WTC11 (cell line): ENCODE measurements at regions not wholly inside any gene's neighbourhood (a gene's known extent, or its start where the extent isn't known, plus 50 kb on each side); places are given as distances from the start of the nearest gene placed in this dataset.

Experiments
- CREM ChIP-seq: sonication (generic); formaldehyde crosslinking; IDR thresholded peaks from 2 replicates; pipeline ENCODE4 v1.8.1; 2022; ENCODE audit warnings: mild to moderate bottlenecking, missing genetic modification reagents, moderate library complexity
- CTCF ChIP-seq: fragments of 200-600 bp; IDR thresholded peaks from 2 replicates; pipeline ENCODE4 v1.8.0; 2022; ENCODE audit warnings: antibody characterized with exemption
- ETV6 ChIP-seq: sonication (generic); formaldehyde crosslinking; IDR thresholded peaks from 2 replicates; pipeline ENCODE4 v1.8.1; 2022; ENCODE audit warnings: mild to moderate bottlenecking, missing genetic modification reagents
- FOXJ3 ChIP-seq: sonication (generic); formaldehyde crosslinking; IDR thresholded peaks from 2 replicates; pipeline ENCODE4 v1.9.0; 2021; ENCODE audit warnings: missing genetic modification reagents, mild to moderate bottlenecking, borderline replicate concordance
- NFE2L1 ChIP-seq: sonication (generic); formaldehyde crosslinking; IDR thresholded peaks from 2 replicates; pipeline ENCODE4 v1.8.1; 2023; ENCODE audit warnings: missing genetic modification reagents
- SP1 ChIP-seq: sonication (generic); formaldehyde crosslinking; conservative IDR thresholded peaks from 2 replicates; pipeline ENCODE4 v1.8.1; 2022; ENCODE audit warnings: missing genetic modification reagents
- ZMAT4 ChIP-seq: fragments of 250-450 bp; sonication (Bioruptor Pico); IDR thresholded peaks from 2 replicates; pipeline ENCODE4 v1.9.0; 2021; ENCODE audit warnings: mild to moderate bottlenecking

GRCh38 chr9:107855164-107855563, 365.6 kb upstream of the KLF4 start:
- TF ChIP-seq ETV6 (CRISPR knock-in tag), result no peak
- no peak for TF ChIP-seq SP1
- TF ChIP-seq NFE2L1, result no peak
- TF ChIP-seq CTCF, result no peak
- no peak for TF ChIP-seq ZMAT4 (CRISPR knock-in tag)
- no peak for TF ChIP-seq FOXJ3
- TF ChIP-seq CREM (CRISPR knock-in tag), result no peak
